Transverse colon (tissue), 4 donors: ENCODE measurements at regions not wholly inside any gene's neighbourhood (a gene's known extent, or its start where the extent isn't known, plus 50 kb on each side); places are given as distances from the start of the nearest gene placed in this dataset.

Source experiments
- CTCF ChIP-seq, 5 experiments: fragments of 200-600 bp in 3 of 5; fragments of 450-650 bp in 2 of 5; sonication (generic) in 3 of 5; IDR thresholded peaks; 1 replicate in 2 of 5; 2 replicates in 3 of 5; pipeline ENCODE4 v1.5.1; 2016 to 2017; ENCODE audit warnings: antibody characterized with exemption in 5 of 5, inconsistent platforms in 3 of 5, mild to moderate bottlenecking in 2 of 5, moderate library complexity in 1 of 5
- EP300 ChIP-seq: sonication (generic); formaldehyde crosslinking; IDR thresholded peaks from one replicate; pipeline ENCODE4 v1.6.1; 2017; ENCODE audit warnings: antibody characterized with exemption, low read depth
- POLR2A ChIP-seq: fragments of 450-650 bp; IDR thresholded peaks from one replicate; pipeline ENCODE4 v1.6.1; 2016; ENCODE audit warnings: antibody characterized with exemption, mild to moderate bottlenecking, moderate library complexity
- POLR2AphosphoS5 ChIP-seq, 3 donors: sonication (generic); formaldehyde crosslinking; IDR thresholded peaks; one replicate each; pipeline ENCODE4 v1.6.1; 2016; ENCODE audit warnings: antibody characterized with exemption in 3 of 3

GRCh38 chr1:239755107-239755912, 336.4 kb upstream of the FMN2 start:
- TF ChIP-seq CTCF (IDR thresholded peaks at IDR 0.05) (no peak), POLR2A (no peak), EP300 (no peak), POLR2AphosphoS5 (IDR thresholded peaks at IDR 0.05) (no peak)
